HG03575 (cell line): ENCODE measurements at regions not wholly inside any gene's neighbourhood (a gene's known extent, or its start where the extent isn't known, plus 50 kb on each side); places are given as distances from the start of the nearest gene placed in this dataset.

Experiments used
- ATAC-seq: cut with Tn5 transposase; IDR thresholded peaks from one replicate; pipeline ENCODE4 v1.9.1; 2021; ENCODE audit not compliant: unreplicated experiment, insufficient number of reproducible peaks, low FRiP score; ENCODE audit errors: extremely low read depth

DNA sequence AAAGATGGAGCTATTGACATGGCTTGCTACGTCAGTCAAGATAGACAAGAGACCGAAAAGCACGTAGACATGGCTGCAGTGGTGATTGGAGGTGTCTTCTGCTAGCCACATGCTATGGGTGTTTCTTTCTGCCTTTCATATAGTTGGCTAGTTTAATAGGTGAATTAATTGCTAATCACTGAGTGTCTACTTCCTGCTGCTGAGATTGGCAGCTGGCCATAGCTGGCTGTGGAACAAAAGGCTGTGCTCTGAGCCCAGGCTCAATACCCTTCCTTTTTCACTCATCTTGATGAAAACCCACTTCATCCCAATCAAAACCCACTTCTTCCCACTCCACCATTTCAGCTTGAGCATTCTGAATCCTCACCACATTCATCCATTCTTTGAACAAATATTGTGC lies 221.4 kb upstream of the MAF start:
- no peak for ATAC-seq

DNA sequence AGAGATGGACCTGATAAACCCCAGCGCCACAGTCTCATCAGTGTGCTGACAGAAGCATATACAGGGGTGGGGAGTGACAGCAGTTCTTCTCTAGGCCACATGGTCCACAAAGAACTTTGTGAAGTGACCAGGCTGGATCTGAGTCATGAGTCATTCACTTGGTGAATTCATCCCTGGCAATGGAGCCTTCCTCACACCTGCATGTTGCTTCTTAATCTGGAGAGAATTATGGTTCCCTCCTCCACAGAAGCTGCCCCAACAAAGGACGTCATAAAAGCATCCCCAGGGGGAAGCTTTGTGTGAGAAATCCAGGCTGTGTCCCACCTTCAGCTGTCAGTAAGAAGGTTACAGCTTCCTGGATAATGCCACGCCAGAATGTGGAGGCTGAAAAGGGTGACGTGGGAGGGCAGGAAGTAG lies 215.6 kb upstream of the MAF start:
- ATAC-seq = no peak

DNA sequence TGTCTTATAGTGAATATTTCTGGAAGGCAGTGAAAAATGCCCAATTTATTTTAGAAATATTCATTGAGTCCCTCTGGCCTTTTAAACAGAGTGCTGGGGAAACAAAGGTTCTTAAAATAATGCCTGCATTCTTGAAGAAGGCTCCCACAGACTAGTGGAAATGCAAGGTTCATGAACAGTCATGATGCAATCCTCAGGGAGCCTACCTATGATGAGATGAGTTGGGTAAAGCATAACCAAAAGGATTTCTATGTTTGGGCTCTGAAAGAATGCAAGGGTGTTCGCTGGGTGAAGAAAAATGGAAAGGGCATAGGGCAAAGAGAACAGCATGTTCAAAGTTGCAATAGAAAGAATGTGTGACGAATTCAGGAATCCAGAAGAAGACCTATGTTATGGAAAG lies 214.5 kb upstream of the MAF start:
- no peak for ATAC-seq

DNA sequence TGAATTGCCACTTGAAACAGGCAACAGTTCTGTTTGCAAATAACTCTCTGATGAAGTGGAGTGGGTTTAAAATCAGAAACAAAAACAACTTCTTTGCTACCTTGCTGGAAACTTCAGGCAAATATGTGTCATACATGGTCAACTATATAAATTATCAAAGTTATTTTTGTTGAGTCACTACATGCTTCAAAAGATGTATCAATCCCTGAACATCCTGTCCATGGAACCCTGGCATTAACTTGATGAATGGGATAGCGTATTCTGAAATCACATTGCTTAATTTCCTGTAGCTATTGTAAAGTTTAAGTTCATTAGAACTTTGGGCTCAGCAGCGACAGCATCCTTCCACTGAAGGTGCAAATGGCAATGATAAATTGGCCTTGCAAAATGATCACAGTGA lies 213.6 kb upstream of the MAF start:
- ATAC-seq = no peak

DNA sequence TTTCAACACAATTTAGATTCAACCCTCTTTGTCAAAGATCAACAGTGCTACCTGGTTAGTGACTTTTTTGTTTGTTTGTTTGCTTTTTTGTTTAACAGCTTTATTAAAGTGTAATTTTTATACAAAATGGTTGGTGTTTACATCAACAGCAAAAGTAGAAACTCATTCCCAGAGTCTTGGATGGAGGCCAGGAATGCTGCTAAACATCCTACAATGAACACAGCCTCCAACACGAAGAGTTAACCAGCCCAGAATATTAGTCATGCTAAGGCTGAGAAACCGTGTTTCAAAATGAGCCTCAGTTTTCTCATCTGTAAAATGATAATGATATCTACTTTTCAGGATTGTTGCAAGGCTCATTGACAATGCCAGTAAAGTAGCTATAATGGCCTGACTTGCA lies 211.0 kb upstream of the MAF start:
- no peak for ATAC-seq

DNA sequence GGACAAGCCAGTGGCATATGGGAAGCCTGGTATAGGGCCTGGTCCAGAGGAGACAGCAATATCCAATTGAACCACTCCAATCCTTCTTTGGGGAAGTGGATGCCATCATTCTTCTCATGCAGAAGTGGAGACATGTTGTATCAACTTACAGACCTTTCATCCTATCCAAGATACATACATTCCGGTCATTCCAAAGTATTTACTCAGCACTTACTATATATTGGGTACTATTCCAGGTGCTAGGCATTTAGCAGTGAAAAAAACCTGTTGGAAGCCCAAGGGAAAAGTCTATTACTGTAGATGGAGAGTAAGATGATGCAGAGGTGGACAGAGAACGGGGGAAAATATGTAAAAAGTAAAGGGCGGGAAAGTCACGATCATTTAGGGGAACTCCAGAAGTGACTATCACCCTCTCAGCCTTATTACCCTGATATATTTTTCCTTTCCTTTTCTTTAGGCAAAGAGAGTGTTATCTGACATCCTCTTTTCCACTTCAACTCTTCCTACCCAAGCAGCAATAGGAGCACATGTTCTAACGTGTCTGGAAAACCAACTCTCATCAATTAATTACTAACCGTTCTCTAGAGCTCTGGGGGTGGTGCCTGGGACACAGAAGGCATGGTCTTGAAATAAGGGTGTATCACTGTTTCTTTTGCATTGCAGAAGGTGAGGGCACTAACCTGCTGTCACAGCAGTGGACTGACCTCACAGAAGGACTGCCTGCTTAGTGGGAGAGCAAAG lies 210.1 kb upstream of the MAF start:
- no peak for ATAC-seq

DNA sequence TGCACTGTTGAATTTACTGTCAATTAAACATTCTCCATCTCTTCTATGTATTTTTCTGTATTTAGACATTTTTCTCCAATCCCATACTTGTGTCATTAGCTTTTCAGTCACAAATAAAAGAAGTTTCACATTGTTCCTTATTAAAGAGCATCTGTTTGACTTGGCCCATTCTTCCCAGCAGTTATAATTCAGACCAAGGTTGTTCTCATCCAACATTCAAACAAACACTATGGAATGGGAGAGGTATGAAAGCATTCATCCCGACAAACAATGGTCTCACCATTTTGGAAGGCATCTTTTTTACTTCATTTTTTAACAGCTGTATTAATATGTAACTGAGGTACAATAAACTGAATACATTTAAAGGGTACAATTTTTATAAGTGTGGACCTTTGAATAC lies 208.8 kb upstream of the MAF start:
- ATAC-seq = no peak

DNA sequence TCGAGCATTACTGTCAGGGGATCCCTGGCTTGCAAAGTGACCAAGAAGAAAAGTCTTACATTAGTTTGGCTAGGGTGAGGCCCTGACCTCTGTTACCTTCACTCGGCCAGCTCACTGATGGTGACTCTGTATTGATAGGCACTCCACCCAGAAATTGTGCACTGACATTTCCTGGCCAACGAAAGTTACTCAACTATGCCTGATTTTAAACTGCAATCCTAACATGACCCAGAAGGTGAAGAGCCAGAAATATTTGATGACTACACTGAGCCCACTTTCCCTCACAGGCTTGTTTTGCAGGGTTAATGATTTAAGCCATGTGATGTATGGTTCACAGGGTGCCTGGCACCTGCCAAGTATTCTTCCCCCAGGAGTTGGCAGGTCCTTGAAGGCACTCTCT lies 208.2 kb upstream of the MAF start:
- ATAC-seq = no peak

DNA sequence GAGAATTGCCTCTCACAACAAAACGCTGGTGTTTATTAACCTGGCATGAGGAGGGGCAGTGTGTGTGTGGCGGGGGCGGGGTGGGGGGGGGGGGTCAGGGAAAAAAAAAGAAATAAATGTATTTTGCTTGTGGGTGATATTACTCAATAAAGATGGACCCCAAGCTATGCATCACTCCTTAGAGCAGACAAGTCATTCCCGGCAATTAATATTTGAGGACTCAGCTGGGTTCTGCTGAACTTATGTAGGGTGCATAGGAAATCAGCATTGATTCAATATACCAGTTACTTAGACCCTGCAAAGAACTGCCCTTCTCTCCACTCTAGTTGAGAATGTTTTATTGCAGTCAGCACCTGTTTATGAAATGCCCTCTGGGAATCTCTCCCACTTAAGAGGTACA lies 206.2 kb upstream of the MAF start:
- no peak for ATAC-seq

DNA sequence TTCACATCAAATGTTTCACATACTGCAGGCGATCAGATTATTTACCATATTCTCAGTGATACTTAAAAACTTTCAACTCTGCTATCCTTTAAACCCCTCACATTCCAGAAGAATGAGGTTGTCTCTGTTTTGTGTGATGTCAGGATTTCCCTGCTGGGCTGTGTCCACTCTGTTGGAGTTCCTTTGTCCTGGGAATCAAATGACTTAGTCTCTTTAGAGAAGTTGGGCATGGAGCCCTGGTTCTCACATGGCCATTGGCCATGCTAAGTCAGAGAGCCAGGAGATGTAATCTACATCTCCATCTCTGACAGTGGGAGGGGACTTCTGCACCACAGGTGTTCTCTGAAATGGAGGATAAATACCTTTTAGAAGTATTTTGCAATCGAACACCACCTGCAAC lies 205.1 kb upstream of the MAF start:
- ATAC-seq = no peak

DNA sequence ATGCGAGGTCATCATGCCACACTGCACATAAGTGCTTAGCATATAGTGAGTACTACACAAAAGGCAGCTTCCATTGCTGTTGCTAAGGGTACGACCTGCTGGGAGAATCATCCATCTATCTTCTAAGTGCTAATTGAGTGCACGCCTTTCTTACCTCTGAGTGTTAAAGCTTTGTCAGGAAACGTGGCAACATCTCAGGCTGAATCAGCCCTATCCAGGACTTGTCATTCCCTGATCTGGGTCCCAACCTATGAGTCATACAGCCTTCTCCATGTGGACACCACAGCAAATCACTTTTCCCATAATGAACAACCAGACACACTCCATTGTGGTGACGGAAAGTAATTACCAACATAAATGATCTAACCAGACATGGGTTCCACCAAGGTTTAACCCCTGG lies 201.1 kb upstream of the MAF start:
- no peak for ATAC-seq

DNA sequence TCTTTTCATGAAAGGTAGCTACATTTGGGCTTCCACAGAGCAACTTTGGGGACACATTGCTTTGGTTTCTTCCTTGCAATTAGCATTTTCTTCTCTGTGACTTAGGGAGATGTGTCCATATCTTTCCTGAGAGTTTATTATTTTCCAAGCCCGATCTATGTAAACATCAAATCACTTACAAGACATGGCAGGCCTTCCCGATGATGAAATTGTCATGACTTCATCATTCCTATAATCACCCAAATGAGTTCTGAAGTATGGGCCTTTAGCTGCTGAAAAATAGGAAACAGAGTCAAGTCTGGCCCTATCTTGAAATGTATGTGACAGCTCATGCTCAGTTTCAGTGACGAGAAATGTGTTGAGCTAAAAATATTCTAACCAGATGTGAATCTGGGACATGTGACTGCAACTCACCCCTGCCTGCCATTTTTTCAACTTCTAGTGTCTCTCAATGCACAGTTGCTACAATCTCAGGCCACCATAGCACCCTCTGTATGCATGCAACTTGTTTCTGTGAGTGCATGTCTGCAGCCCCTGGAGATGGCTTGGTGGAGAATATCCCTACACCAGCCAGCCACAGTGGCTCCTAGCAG lies 199.6 kb upstream of the MAF start:
- ATAC-seq = no peak

DNA sequence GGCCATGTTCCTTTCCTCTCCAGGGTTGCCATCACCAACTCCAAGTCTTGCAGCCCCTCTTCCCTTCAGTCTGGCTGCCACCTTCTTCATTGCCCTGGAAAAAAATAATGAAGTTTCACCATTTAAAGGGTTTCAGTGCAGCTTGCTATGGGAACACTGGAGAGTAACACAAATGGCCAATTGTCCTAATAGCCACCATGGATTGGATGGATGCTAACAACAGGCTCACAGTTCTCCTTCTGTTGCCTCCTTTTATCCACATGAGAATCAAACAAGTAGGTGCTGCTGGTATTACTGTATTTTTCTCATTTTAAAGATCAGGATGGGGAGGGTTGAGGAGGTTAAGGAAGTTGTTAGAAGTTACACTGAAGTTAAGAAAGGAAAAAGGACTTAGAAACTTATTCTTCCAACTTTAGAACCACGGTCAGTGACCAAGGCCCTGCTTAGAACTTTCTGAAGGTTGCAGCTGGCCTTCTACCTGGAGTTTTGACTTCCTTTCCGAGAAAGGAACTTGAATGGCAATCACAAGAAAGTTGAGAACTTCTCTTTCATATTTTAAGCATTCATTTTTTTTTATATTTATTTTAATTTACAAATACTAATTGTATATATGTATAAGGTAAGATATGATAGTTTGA lies 198.0 kb upstream of the MAF start:
- no peak for ATAC-seq

DNA sequence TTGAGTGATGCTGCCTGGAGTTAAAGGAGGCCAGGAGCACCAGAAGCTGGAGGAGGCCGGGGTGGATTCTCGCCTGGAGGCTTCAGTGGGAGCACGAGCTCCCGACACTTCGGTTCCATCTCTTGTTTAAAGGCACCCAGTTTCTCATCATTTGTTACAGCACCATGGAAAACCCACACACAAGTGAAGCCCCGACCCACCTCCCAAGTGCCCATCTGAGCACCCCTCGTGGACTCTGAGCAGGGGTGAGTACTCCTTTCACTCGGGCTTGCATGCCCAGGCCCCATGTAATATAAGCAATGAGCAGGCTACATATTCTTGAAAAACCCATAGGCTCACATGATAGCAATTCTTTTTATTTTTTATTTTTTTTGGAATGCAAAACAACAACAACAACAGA lies 196.9 kb upstream of the MAF start:
- no peak for ATAC-seq

DNA sequence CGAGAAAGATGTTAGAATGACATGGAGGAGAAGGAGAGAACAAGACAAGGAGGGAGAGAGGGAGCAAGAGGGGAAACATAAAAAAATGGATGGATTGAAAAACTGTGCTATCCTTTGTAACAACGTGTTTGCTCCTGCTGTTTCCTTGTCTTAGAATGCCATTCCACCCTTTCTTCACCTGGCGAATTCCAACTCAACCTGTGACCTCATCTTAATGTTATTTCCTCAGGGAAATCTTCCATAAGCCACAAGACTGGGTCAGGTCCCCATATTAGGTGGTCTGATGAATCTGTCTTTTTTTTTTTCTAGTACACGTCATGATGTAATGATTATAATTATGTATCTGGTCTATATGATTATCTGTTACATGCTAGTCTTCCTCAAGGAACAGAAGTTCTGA lies 195.0 kb upstream of the MAF start:
- ATAC-seq = no peak

DNA sequence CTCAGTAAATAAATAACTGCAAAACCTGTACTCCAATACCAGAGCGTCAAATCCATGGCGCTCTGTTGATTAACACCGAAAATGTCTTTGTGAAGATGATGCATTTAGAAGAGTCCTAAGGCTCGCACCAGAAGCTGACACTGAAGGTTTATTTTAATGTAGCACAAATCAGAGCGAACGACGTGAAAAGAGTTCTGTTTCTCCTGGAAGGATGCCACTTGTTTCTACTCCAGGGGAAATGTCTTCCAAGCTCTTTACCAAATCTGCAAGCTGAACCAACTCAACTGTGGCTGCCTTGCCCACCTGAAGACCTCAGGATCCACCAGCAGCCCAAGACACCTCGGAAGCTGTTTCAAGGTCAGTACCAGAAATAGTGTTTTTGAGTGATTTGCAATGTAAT lies 194.4 kb upstream of the MAF start:
- ATAC-seq = no peak

DNA sequence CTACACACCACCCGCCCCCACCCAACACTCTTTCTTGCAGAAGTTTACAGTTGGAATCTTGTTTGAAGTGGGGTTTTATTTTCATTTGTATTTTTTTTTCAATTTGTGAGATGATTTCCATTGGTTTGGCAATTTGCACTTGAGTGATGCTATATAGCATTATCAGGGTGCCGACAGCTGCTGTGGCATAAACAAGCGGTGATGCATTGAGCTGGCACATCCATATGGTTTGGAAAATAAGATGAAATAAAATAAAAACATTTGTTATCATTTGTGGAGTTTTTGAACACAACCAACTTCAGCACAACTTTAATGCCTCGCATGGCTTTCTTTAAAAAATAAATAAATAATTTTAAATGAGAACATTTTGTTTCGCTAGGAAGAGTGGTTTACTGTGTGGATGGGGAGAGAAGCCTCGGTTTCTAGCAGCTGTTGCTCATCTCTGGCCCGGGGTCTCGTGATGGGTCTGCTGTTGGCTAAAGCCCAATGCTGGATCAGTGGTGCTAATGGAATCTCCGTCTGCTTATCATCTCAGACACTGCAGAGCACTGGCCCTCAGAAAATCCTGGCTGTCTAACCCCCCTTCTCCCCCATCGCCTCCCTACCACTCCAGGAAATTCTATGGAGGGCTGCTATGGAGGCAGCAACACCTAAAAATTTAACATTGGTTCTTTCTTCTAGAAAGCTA lies 192.3 kb upstream of the MAF start:
- no peak for ATAC-seq

DNA sequence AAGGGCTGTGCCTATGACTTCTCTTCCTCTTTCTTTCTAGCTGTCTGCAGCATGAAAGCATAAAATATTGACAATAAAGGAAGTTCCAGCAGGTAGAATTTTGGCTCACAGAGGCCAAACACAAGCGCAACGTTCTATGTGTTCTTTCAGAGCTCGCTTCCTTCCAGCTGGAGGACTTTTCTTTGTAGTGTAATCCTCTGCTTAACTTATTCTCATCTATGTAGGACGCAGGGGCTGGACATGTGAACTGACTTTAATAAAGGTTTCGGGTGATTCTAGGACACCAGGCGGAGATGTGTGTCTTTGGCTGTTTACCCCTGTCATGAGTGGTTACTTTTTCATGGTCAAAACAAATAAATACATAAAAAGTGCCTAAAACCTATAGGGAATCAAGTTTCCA lies 191.5 kb upstream of the MAF start:
- ATAC-seq = no peak

DNA sequence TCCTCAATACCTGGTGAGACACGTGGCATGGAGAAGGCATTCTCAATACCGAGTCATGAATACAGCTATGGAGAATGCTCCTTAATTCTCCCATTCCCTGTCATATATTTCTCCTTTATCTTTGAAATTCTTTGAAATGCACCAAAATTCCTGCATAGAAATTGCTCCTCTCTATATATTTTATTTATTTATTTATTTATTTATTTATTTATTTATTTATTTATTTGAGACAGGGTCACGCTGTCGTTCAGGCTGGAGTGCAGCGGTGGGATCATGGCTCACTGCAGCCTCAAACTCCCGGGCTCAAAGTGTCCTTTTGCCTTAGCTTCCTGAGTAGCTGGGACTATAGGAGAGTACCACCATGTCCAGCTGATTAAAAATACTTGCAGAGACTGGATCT lies 190.3 kb upstream of the MAF start:
- no peak for ATAC-seq

DNA sequence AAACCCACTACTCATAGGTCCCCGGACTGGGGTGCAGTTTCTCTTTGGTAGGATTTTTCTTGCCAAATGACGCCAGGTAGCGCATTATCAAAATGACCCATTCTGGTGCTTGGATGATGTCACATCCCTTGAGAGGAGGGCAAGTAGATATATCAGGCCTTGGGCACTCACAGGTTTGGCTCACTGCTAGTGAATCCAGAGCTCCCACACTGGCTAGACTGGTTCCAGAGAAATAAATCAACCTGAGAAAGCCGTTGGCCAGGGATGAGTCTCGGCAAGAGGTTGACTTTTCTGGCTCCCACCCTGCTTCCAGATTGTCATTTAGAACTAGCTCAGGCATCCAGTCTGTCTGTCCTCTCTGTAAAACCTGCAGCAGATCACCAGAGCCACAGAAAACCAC lies 188.4 kb upstream of the MAF start:
- no peak for ATAC-seq
